ENCODE measurements at regions not wholly inside any gene's neighbourhood (a gene's known extent, or its start where the extent isn't known, plus 50 kb on each side); places are given as distances from the start of the nearest gene placed in this dataset.
A peak's percentile ranks its signal among the peaks of the same experiment; 100 is the strongest.
"Not testable (repeated sequence)": the region's sequence is repeated elsewhere in the genome, so short reads cannot be mapped to it uniquely, and the experiment has no call there.

DNA sequence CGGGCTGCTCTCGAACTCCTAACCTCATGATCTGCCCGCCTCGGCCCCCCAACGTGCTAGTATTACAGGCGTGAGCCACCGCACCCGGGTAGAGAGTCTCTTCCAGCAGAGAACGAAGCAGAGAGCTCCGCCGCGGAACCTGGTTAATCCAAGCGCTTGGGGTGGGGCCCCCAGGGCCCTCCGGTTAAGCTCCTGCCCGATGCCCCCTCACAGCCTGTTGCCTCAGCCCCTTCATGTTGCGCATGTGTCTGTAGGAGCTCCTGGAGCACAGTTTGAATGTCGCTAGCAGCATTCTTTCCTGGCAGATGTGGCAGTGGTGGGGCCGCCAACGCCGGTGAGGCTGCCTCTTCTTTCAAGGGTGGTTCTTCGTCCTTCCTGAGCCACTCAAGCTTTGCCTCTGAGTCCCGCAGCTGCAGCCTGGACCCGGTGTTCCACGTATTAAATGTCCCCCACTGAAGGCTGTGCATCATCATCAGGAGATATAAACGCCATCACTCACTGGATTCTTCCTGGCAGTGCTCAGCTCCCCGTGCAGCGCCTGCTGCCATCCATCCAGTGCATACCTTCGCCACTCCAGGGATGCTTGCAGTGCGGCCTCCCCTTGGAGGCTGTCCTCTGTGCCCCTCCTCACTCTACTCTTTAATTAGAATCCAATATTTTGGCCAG, 1919.3 kb downstream of the PCDH9 start:
- FAIRE-seq (no peak), DNase-seq (ENCODE audit: insufficient read length, low spot score) (no peak)
- TF ChIP-seq POLR2A (IDR thresholded peaks at IDR 0.05; ENCODE audit: low read depth, low read length): no peak

GRCh38 chr13:65309906-65310305, 1920.2 kb downstream of the PCDH9 start:
- FAIRE-seq (no peak), DNase-seq (ENCODE audit: insufficient read length, low spot score) (no peak)
- no peak for TF ChIP-seq POLR2A (IDR thresholded peaks at IDR 0.05; ENCODE audit: low read depth, low read length)

GRCh38 chr13:65308729-65309128, 1921.4 kb downstream of the PCDH9 start:
- FAIRE-seq; DNase-seq (ENCODE audit: insufficient read length, low spot score): not testable (repeated sequence)

GRCh38 chr13:65307056-65307455, 1923.1 kb downstream of the PCDH9 start:
- TF ChIP-seq POLR2A (IDR thresholded peaks at IDR 0.05; ENCODE audit: low read depth, low read length): no peak
- FAIRE-seq: no peak
- no peak for DNase-seq (ENCODE audit: insufficient read length, low spot score)

DNA sequence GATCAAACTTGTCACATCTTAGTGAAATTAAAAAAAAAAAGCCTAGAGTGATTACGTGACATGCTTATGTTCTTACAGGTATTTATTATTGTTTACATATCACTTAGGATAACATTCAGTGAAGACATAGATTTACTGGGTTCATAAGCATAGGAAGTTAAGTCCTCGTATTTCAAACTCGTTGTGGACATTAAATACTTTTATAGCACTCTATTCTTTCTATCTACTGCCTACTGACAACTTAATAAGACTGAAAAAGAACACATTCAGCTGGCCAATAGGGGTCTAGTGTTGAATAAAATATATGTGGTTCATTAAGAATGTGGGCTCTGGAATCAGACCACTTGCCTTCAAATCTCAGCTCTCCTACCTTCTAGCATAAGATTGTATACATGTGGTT, 1927.4 kb downstream of the PCDH9 start:
- FAIRE-seq (no peak), DNase-seq (ENCODE audit: insufficient read length, low spot score) (no peak)
- no peak for TF ChIP-seq POLR2A (IDR thresholded peaks at IDR 0.05; ENCODE audit: low read depth, low read length)

GRCh38 chr13:65301506-65301905, 1928.6 kb downstream of the PCDH9 start:
- no peak for DNase-seq (ENCODE audit: insufficient read length, low spot score)
- no peak for TF ChIP-seq POLR2A (IDR thresholded peaks at IDR 0.05; ENCODE audit: low read depth, low read length)
- FAIRE-seq: no peak

DNA sequence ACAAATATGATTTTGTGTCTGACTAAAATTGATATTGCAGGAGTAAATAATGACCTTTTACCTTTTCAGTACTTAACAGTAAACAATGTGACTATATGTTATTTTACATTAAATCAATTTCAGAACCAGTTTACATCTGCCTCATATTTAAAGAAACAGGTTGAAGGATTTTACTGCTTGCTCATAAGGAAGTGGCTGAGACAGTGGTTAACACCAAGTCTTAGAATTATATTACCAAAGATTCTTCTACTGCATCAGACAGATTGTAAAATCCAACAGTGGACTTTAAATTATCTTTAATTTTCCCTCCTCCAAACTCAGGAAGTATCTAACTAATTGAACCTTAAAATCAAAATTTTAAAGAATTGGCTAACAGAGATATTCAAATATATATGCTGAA, 1929.9 kb downstream of the PCDH9 start:
- TF ChIP-seq POLR2A (IDR thresholded peaks at IDR 0.05; ENCODE audit: low read depth, low read length): no peak
- FAIRE-seq (no peak), DNase-seq (ENCODE audit: insufficient read length, low spot score) (no peak)

GRCh38 chr13:65293530-65294198, 1936.5 kb downstream of the PCDH9 start:
- no peak for FAIRE-seq
- no peak for DNase-seq (ENCODE audit: insufficient read length, low spot score)
- TF ChIP-seq POLR2A (IDR thresholded peaks at IDR 0.05; ENCODE audit: low read depth, low read length): no peak

DNA sequence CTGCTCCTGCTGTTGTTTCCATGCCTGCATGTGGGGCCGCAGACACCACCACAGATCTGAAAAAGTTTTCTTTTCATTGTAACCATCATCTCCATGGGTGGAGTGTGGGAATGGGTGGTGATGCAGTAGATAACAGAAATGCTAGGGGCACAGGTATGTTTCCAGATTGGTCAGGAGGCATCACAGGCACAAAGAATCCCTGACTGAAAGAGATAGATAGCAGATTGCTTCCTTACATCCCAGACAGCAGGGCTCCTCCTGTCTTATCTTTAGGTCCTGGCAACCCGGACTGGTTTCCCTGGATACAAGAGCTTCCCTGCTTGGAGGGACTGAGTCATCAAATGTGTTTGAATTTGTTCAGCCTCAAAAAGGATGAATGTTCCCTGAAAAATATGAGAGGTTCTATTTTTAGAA, 1937.6 kb downstream of the PCDH9 start:
- peak; percentile 2 for DNase-seq (ENCODE audit: insufficient read length, low spot score)
- peak; percentile 33 for FAIRE-seq
- TF ChIP-seq POLR2A (IDR thresholded peaks at IDR 0.05; ENCODE audit: low read depth, low read length): no peak

GRCh38 chr13:65287405-65287804, 1942.7 kb downstream of the PCDH9 start:
- TF ChIP-seq POLR2A (IDR thresholded peaks at IDR 0.05; ENCODE audit: low read depth, low read length): no peak
- FAIRE-seq (no peak), DNase-seq (ENCODE audit: insufficient read length, low spot score) (no peak)

DNA sequence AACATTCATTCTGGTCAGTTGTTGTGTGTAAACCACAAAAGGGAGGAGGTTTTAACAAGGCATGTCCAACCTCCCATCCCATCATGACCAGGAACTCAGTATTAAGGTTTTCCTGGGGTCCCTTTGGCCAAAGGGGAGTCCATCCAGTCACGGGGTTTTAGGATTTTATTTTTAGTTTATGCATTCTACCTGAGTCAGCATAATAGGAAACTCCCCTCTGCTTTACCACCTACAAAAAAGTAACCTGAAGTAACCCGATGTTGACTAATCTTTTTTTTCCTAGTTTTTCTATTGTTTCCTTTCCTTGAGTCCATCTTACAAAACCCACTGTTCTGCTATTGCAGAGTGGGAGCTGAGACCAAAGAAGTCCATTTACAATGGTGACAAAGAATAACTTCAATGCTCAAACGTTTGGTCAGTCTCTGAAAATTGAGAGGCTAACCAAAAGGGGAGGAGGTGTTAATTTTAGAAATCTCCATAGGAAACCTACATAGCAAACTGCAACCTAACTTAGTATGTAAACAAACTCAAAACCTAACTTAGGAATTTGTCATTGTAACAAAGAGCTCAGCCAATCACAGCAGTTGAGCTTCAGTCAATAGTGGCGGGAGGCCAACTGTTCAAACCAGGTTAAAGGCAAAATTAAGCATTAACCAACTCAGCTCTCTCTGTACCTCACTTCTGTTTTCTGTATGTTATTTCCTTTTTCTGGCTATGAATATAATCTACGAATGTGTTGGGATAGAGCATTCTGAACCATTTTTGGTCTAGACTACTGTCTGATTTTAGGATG, 1954.1 kb downstream of the PCDH9 start:
- no peak for DNase-seq (ENCODE audit: insufficient read length, low spot score)
- TF ChIP-seq POLR2A (IDR thresholded peaks at IDR 0.05; ENCODE audit: low read depth, low read length): no peak
- no peak for FAIRE-seq

GRCh38 chr13:65275108-65275507, 1955.0 kb downstream of the PCDH9 start:
- DNase-seq (ENCODE audit: insufficient read length, low spot score) (no peak), FAIRE-seq (no peak)
- no peak for TF ChIP-seq POLR2A (IDR thresholded peaks at IDR 0.05; ENCODE audit: low read depth, low read length)

GRCh38 chr13:65273811-65274420, 1956.2 kb downstream of the PCDH9 start:
- not testable (repeated sequence) for DNase-seq (ENCODE audit: insufficient read length, low spot score); FAIRE-seq

- DNase-seq (ENCODE audit: insufficient read length, low spot score): no peak
- no peak for TF ChIP-seq POLR2A (IDR thresholded peaks at IDR 0.05; ENCODE audit: low read depth, low read length)
- no peak for FAIRE-seq
Measured at GRCh38 chr13:65268009-65268408, 1962.1 kb downstream of the PCDH9 start.

Data from H54 (cell line).